Esophagus muscularis mucosa (tissue), 4 donors: ENCODE measurements at regions not wholly inside any gene's neighbourhood (a gene's known extent, or its start where the extent isn't known, plus 50 kb on each side); places are given as distances from the start of the nearest gene placed in this dataset.

Experiments used
- DNase-seq: peaks from one replicate; pipeline ENCODE4 v3.0.0-alpha.2; 2017; ENCODE audit errors: extremely low spot score
- H3K27ac ChIP-seq, 4 donors: fragments of 200-600 bp; sonication (generic); replicated peaks in 1 of 4; 1 replicate in 3 of 4; 2 replicates in 1 of 4; pipeline ENCODE4 v1.5.1; 2016 to 2019; ENCODE audit warnings: mild to moderate bottlenecking in 1 of 4
- H3K27me3 ChIP-seq, 4 donors: fragments of 200-600 bp; sonication (generic); one replicate each; pipeline versions ENCODE4 v1.5.1 to v1.6.0; 2016 to 2019
- H3K36me3 ChIP-seq, 4 donors: fragments of 200-600 bp; sonication (generic); one replicate each; pipeline ENCODE4 v1.5.1; 2016 to 2019
- H3K4me1 ChIP-seq, 4 donors: fragments of 200-600 bp; sonication (generic); one replicate each; pipeline ENCODE4 v1.5.1; 2016 to 2019
- H3K4me3 ChIP-seq, 4 donors: fragments of 200-600 bp; sonication (generic); 1 replicate in 2 of 4; 2 replicates in 2 of 4; pipeline ENCODE4 v1.5.1; 2016 to 2019; ENCODE audit warnings: mild to moderate bottlenecking in 4 of 4, moderate library complexity in 1 of 4
- H3K9me3 ChIP-seq, 4 donors: fragments of 200-600 bp; sonication (generic); 1 replicate in 3 of 4; 2 replicates in 1 of 4; pipeline ENCODE4 v1.5.1; 2016 to 2019
- CTCF ChIP-seq, 3 experiments: fragments of 200-600 bp in 2 of 3; fragments of 450-650 bp in 1 of 3; sonication (generic) in 2 of 3; IDR thresholded peaks; one replicate each; pipeline ENCODE4 v1.5.1; 2017 to 2019; ENCODE audit warnings: antibody characterized with exemption in 3 of 3, mild to moderate bottlenecking in 2 of 3, moderate library complexity in 1 of 3
- EP300 ChIP-seq: sonication (generic); formaldehyde crosslinking; IDR thresholded peaks from one replicate; pipeline ENCODE4 v1.6.1; 2017; ENCODE audit warnings: antibody characterized with exemption
- POLR2A ChIP-seq: fragments of 450-650 bp; IDR thresholded peaks from one replicate; pipeline ENCODE4 v1.6.1; 2017; ENCODE audit warnings: antibody characterized with exemption, moderate library complexity, mild to moderate bottlenecking, low read depth
- POLR2AphosphoS5 ChIP-seq, 2 donors: sonication (generic); formaldehyde crosslinking; IDR thresholded peaks; one replicate each; pipeline ENCODE4 v1.6.1; 2017; ENCODE audit warnings: antibody characterized with exemption in 2 of 2
- WGBS: methylation state at CpG from one replicate; pipeline ENCODE4 v1.1.5; 2018; 5-methylcytosine and 5-hydroxymethylcytosine counted together
- intact Hi-C: fragments of 100-400 bp; cut with DNase I; formaldehyde crosslinking; loops from one replicate; pipeline ENCODE4 v1.15.1; 2023

- Histone ChIP-seq H3K4me1 (no peaks in the 10 kb centered on the region), H3K9me3 (no peaks in the 10 kb centered on the region), H3K27ac (no peak overlapping the region), H3K36me3 (no peaks in the 10 kb centered on the region), H3K4me3 (no peak overlapping the region), H3K27me3 (no peaks in the 10 kb centered on the region)
- WGBS: 98% methylated on average over 2 of the region's 2 CpGs
- TF ChIP-seq POLR2A: no peak
- TF ChIP-seq POLR2AphosphoS5 (IDR thresholded peaks at IDR 0.05): no peak
- TF ChIP-seq EP300: no peak
- TF ChIP-seq CTCF (IDR thresholded peaks at IDR 0.05): no peak
- no peak for DNase-seq
- intact Hi-C loops: no loop called here
Measured at GRCh38 chr11:80843266-80843974, 1402.6 kb upstream of the TENM4 start.

- no peak overlapping the region for H3K27ac ChIP-seq
Measured at GRCh38 chr11:80842246-80842645, 1401.4 kb upstream of the TENM4 start.

GRCh38 chr11:80841675-80842074 lies 1400.8 kb upstream of the TENM4 start:
- TF ChIP-seq POLR2A: no peak
- no peak for TF ChIP-seq CTCF (IDR thresholded peaks at IDR 0.05)
- TF ChIP-seq EP300: no peak
- no peak for TF ChIP-seq POLR2AphosphoS5 (IDR thresholded peaks at IDR 0.05)
- intact Hi-C loops: no loop called here
- no peaks in the 10 kb centered on the region for H3K36me3 ChIP-seq
- no peak overlapping the region for H3K4me3 ChIP-seq
- no peak overlapping the region for H3K27ac ChIP-seq
- WGBS: 61% methylated on average over 1 of the region's 1 CpG
- no peaks in the 10 kb centered on the region for H3K27me3 ChIP-seq
- H3K9me3 ChIP-seq: no peaks in the 10 kb centered on the region
- DNase-seq: no peak
- no peaks in the 10 kb centered on the region for H3K4me1 ChIP-seq

More at GRCh38 chr11:80842246-80842645, 1401.4 kb upstream of the TENM4 start:
- no peak for DNase-seq
- TF ChIP-seq EP300 (no peak), POLR2AphosphoS5 (IDR thresholded peaks at IDR 0.05) (no peak), CTCF (IDR thresholded peaks at IDR 0.05) (no peak), POLR2A (no peak)
- Histone ChIP-seq H3K4me3 (no peak overlapping the region), H3K4me1 (no peaks in the 10 kb centered on the region), H3K27me3 (no peaks in the 10 kb centered on the region), H3K36me3 (no peaks in the 10 kb centered on the region), H3K9me3 (no peaks in the 10 kb centered on the region)
- intact Hi-C loops: no loop called here

GRCh38 chr11:80838153-80838552 lies 1397.3 kb upstream of the TENM4 start:
- DNase-seq: no peak
- intact Hi-C loops: no loop called here
- no peak for TF ChIP-seq POLR2AphosphoS5 (IDR thresholded peaks at IDR 0.05)
- no peak for TF ChIP-seq EP300
- no peak for TF ChIP-seq CTCF (IDR thresholded peaks at IDR 0.05)
- no peak for TF ChIP-seq POLR2A
- H3K4me3 ChIP-seq: no peak overlapping the region
- no peaks in the 10 kb centered on the region for H3K9me3 ChIP-seq
- H3K27ac ChIP-seq: no peak overlapping the region
- H3K4me1 ChIP-seq: no peaks in the 10 kb centered on the region
- H3K36me3 ChIP-seq: no peaks in the 10 kb centered on the region
- WGBS: 76% methylated on average over 1 of the region's 1 CpG
- H3K27me3 ChIP-seq: no peaks in the 10 kb centered on the region

GRCh38 chr11:80837051-80837450 lies 1396.2 kb upstream of the TENM4 start:
- no peaks in the 10 kb centered on the region for H3K4me1 ChIP-seq
- H3K27me3 ChIP-seq: no peaks in the 10 kb centered on the region
- H3K4me3 ChIP-seq: no peak overlapping the region
- H3K27ac ChIP-seq: no peak overlapping the region
- TF ChIP-seq CTCF (IDR thresholded peaks at IDR 0.05) (no peak), EP300 (no peak), POLR2AphosphoS5 (IDR thresholded peaks at IDR 0.05) (no peak), POLR2A (no peak)
- H3K9me3 ChIP-seq: no peaks in the 10 kb centered on the region
- 69% methylated on average over 1 of the region's 1 CpG for WGBS
- DNase-seq: no peak
- intact Hi-C loops: no loop called here
- H3K36me3 ChIP-seq: no peaks in the 10 kb centered on the region
